H9 (cell line): ENCODE measurements at regions not wholly inside any gene's neighbourhood (a gene's known extent, or its start where the extent isn't known, plus 50 kb on each side); places are given as distances from the start of the nearest gene placed in this dataset.

Experiments used
- DNase-seq: peaks from one replicate; pipeline ENCODE4 v3.0.0-alpha.2; 2017
- H2AFZ ChIP-seq: one replicate; pipeline ENCODE4 v1.6.1; 2013; ENCODE audit warnings: mild to moderate bottlenecking, low read length, control low read depth, moderate library complexity
- H2AK5ac ChIP-seq: 2 replicates; pipeline ENCODE4 v1.6.1; 2013; ENCODE audit warnings: low read length, control low read depth, mixed read lengths; ENCODE audit not compliant: insufficient read length
- H2BK120ac ChIP-seq: one replicate; pipeline ENCODE4 v1.6.1; 2013; ENCODE audit warnings: low read depth, mild to moderate bottlenecking, low read length, control low read depth, inconsistent platforms; ENCODE audit not compliant: poor library complexity, severe bottlenecking
- H2BK12ac ChIP-seq: 2 replicates; pipeline ENCODE4 v1.6.1; 2013; ENCODE audit warnings: low read length, control low read depth, mixed read lengths, low read depth; ENCODE audit not compliant: insufficient read length
- H2BK15ac ChIP-seq: 2 replicates; pipeline ENCODE4 v1.6.1; 2013; ENCODE audit warnings: low read depth, low read length, control low read depth
- H2BK20ac ChIP-seq: one replicate; pipeline ENCODE4 v1.6.1; 2013; ENCODE audit warnings: low read depth, mild to moderate bottlenecking, low read length, control low read depth, inconsistent platforms; ENCODE audit not compliant: poor library complexity, severe bottlenecking
- H2BK5ac ChIP-seq: 2 replicates; pipeline ENCODE4 v1.6.1; 2013; ENCODE audit warnings: low read length, control low read depth, mixed read lengths; ENCODE audit not compliant: insufficient read length
- H3K14ac ChIP-seq: 2 replicates; pipeline ENCODE4 v1.6.1; 2013; ENCODE audit warnings: low read length, control low read depth; ENCODE audit not compliant: insufficient read depth
- H3K18ac ChIP-seq: 2 replicates; pipeline ENCODE4 v1.6.1; 2013; ENCODE audit warnings: low read depth, mild to moderate bottlenecking, mixed read lengths, low read length, control low read depth; ENCODE audit not compliant: insufficient read length
- H3K23ac ChIP-seq: 2 replicates; pipeline ENCODE4 v1.6.1; 2013; ENCODE audit warnings: low read length, control low read depth, mixed read lengths, low read depth; ENCODE audit not compliant: insufficient read length
- H3K23me2 ChIP-seq: 2 replicates; pipeline ENCODE4 v1.6.1; 2013; ENCODE audit warnings: low read depth, mild to moderate bottlenecking, mixed read lengths, low read length, control low read depth; ENCODE audit not compliant: insufficient read length, poor library complexity, severe bottlenecking
- H3K27ac ChIP-seq: 2 replicates; pipeline ENCODE4 v1.5.1; 2013; ENCODE audit warnings: low read length, control low read depth, mixed read lengths, low read depth; ENCODE audit not compliant: insufficient read length
- H3K27me3 ChIP-seq: 2 replicates; pipeline ENCODE4 v1.6.1; 2013; ENCODE audit warnings: low read length, control low read depth, inconsistent platforms; ENCODE audit not compliant: insufficient read depth
- H3K4ac ChIP-seq: 2 replicates; pipeline ENCODE4 v1.6.1; 2013; ENCODE audit warnings: low read depth, mild to moderate bottlenecking, control low read depth, inconsistent platforms, low read length, moderate library complexity
- H3K4me1 ChIP-seq: 2 replicates; pipeline ENCODE4 v1.6.1; 2013; ENCODE audit warnings: low read length, control low read depth, inconsistent platforms; ENCODE audit not compliant: insufficient read depth
- H3K4me2 ChIP-seq: 2 replicates; pipeline ENCODE4 v1.6.1; 2013; ENCODE audit warnings: low read length, control low read depth, mixed read lengths; ENCODE audit not compliant: insufficient read length, insufficient read depth
- H3K56ac ChIP-seq: 2 replicates; pipeline ENCODE4 v1.6.1; 2013; ENCODE audit warnings: low read depth, mild to moderate bottlenecking, mixed read lengths, low read length, control low read depth; ENCODE audit not compliant: insufficient read length
- H3K79me1 ChIP-seq: 2 replicates; pipeline ENCODE4 v1.6.1; 2013; ENCODE audit warnings: low read depth, mild to moderate bottlenecking, moderate library complexity, low read length, control low read depth, inconsistent platforms; ENCODE audit not compliant: insufficient read depth, poor library complexity, severe bottlenecking
- H3K79me2 ChIP-seq: 2 replicates; pipeline ENCODE4 v1.6.1; 2013; ENCODE audit warnings: low read length, control low read depth, inconsistent platforms; ENCODE audit not compliant: insufficient read depth
- H3K9ac ChIP-seq: 2 replicates; pipeline ENCODE4 v1.6.1; 2013; ENCODE audit warnings: low read length, control low read depth, mixed read lengths; ENCODE audit not compliant: insufficient read length; ENCODE audit errors: extremely low read depth
- H3K9me3 ChIP-seq: one replicate; pipeline ENCODE4 v1.6.1; 2013; ENCODE audit warnings: low read depth, low read length, inconsistent platforms; ENCODE audit not compliant: control insufficient read depth
- H3T11ph ChIP-seq: one replicate; pipeline ENCODE4 v1.6.1; 2013; ENCODE audit warnings: mild to moderate bottlenecking, low read length, control low read depth, inconsistent platforms
- H4K20me1 ChIP-seq: one replicate; pipeline ENCODE4 v1.6.1; 2013; ENCODE audit not compliant: control insufficient read depth, insufficient read length, insufficient read depth
- H4K5ac ChIP-seq: 2 replicates; pipeline ENCODE4 v1.6.1; 2013; ENCODE audit warnings: low read depth, mild to moderate bottlenecking, mixed read lengths, low read length, control low read depth; ENCODE audit not compliant: insufficient read length
- H4K8ac ChIP-seq: replicated peaks from 2 replicates; pipeline ENCODE4 v1.6.1; 2013; ENCODE audit warnings: low read length, control low read depth, mixed read lengths, low read depth; ENCODE audit not compliant: insufficient read length
- H4K91ac ChIP-seq: 2 replicates; pipeline ENCODE4 v1.6.1; 2013; ENCODE audit warnings: low read depth, mild to moderate bottlenecking, moderate library complexity, mixed read lengths, low read length, control low read depth; ENCODE audit not compliant: insufficient read length
- H3K27ac Mint-ChIP-seq, 3 experiments: 2 replicates in 2 of 3; 3 replicates in 1 of 3; pipeline ENCODE4 v1.8.0; 2020 to 2021; ENCODE audit warnings: mixed read lengths in 3 of 3, mild to moderate bottlenecking in 1 of 3, moderate library complexity in 1 of 3
- H3K27me3 Mint-ChIP-seq: 2 replicates; pipeline ENCODE4 v1.8.0; 2021; ENCODE audit warnings: low read depth, mild to moderate bottlenecking, moderate library complexity, mixed read lengths
- H3K36me3 Mint-ChIP-seq, 3 experiments: 2 replicates in 2 of 3; 3 replicates in 1 of 3; pipeline ENCODE4 v1.8.0; 2020 to 2021; ENCODE audit warnings: low read depth in 3 of 3, mixed read lengths in 3 of 3; ENCODE audit not compliant: insufficient read depth in 1 of 3
- H3K4me1 Mint-ChIP-seq, 2 experiments: 2 replicates each; pipeline ENCODE4 v1.8.0; 2020; ENCODE audit warnings: mixed read lengths in 2 of 2
- H3K4me3 Mint-ChIP-seq, 2 experiments: 2 replicates in 1 of 2; 3 replicates in 1 of 2; pipeline ENCODE4 v1.8.0; 2020 to 2021; ENCODE audit warnings: mild to moderate bottlenecking in 2 of 2, mixed read lengths in 2 of 2, moderate library complexity in 1 of 2
- H3K9me3 Mint-ChIP-seq, 2 experiments: 2 replicates in 1 of 2; 3 replicates in 1 of 2; pipeline ENCODE4 v1.8.0; 2020; ENCODE audit warnings: mild to moderate bottlenecking in 2 of 2, mixed read lengths in 2 of 2, moderate library complexity in 1 of 2
- CTCF ChIP-seq: fragments of 200-600 bp; sonication (generic); conservative IDR thresholded peaks from 3 replicates; pipeline ENCODE4 v1.8.0; 2021; ENCODE audit warnings: antibody characterized with exemption, mild to moderate bottlenecking
- WGBS: extraction: QIAGEN DNeasy Blood & Tissue Kit; methylation state at CpG from one replicate; pipeline ENCODE4 v1.1.7; 2013; ENCODE audit warnings: missing lambda C conversion rate, low lambda C conversion rate, mixed read lengths; ENCODE audit not compliant: insufficient read length; ENCODE audit errors: extremely low coverage; 5-methylcytosine and 5-hydroxymethylcytosine counted together

- no CpG with 5 or more reads among the region's 4 CpGs for WGBS
- no peaks in the 10 kb centered on the region for H3K4me1 Mint-ChIP-seq
Measured at GRCh38 chr16:59305850-59306249, 571.7 kb upstream of the GOT2 start.

More at GRCh38 chr16:59305850-59306249, 571.7 kb upstream of the GOT2 start:
- Histone ChIP-seq H3K4me1 (no peaks in the 10 kb centered on the region), H3T11ph (no peak overlapping the region), H3K14ac (no peak overlapping the region), H3K9ac (no peak overlapping the region), H4K8ac (no peak overlapping the region), H3K27me3 (no peaks in the 10 kb centered on the region), H3K18ac (no peak overlapping the region), H2BK15ac (no peak overlapping the region), H4K91ac (no peak overlapping the region), H2BK5ac (no peak overlapping the region), H3K23ac (no peak overlapping the region), H2BK12ac (no peak overlapping the region), H3K79me1 (no peaks in the 10 kb centered on the region), H3K9me3 (no peaks in the 10 kb centered on the region), H2AK5ac (no peak overlapping the region), H3K27ac (no peak overlapping the region), H4K5ac (no peak overlapping the region), H3K79me2 (no peaks in the 10 kb centered on the region), H3K4ac (no peak overlapping the region), H2AFZ (no peak overlapping the region), H2BK20ac (no peak overlapping the region), H3K23me2 (no peaks in the 10 kb centered on the region), H3K56ac (no peak overlapping the region), H4K20me1 (no peaks in the 10 kb centered on the region), H2BK120ac (no peak overlapping the region), H3K4me2 (no peak overlapping the region)
- Mint-ChIP-seq H3K27me3 (peaks cover 27% of the 10 kb centered on the region), H3K9me3 (no peaks in the 10 kb centered on the region), H3K4me3 (no peak overlapping the region), H3K36me3 (no peaks in the 10 kb centered on the region), H3K27ac (no peak overlapping the region)
- no peak for DNase-seq
- TF ChIP-seq CTCF = no peak
